IMR-90 (cell line): ENCODE measurements at regions not wholly inside any gene's neighbourhood (a gene's known extent, or its start where the extent isn't known, plus 50 kb on each side); places are given as distances from the start of the nearest gene placed in this dataset.

ENCODE experiments used
- ATAC-seq: fragments of 200-7000 bp; cut with Tn5 transposase; 2 replicates; pipeline ENCODE4 v1.9.1; 2020; ENCODE audit warnings: low read depth, mild to moderate bottlenecking, moderate library complexity
- BruUV-seq: library from RNA; stranded (reverse); fragments of 400-500 nt; replicated peaks from 2 replicates; lab custom pipeline; 2021; lab: Mats Ljungman, UMichigan
- CTCF ChIA-PET: fragments of 300-600 bp; formaldehyde crosslinking; extraction: SDS; loops from one replicate; lab custom pipeline; 2021; ENCODE audit warnings: antibody characterized with exemption; lab: Yijun Ruan, JAX
- POLR2A ChIA-PET: fragments of 300-600 bp; sonication (Branson Sonifier 250); formaldehyde crosslinking; loops from one replicate; lab custom pipeline; 2022; ENCODE audit warnings: antibody characterized with exemption; ENCODE audit not compliant: unreplicated experiment; lab: Charles Lee
- DNase-seq: peaks from one replicate; pipeline ENCODE4 v3.0.0; 2013
- H2AFZ ChIP-seq: replicated peaks from 2 replicates; pipeline ENCODE3; 2013; ENCODE audit warnings: low read length, mild to moderate bottlenecking; ENCODE audit not compliant: poor library complexity
- H2AK5ac ChIP-seq: 2 replicates; pipeline ENCODE4 v1.6.1; 2013; ENCODE audit warnings: low read depth, low read length, inconsistent platforms
- H2AK9ac ChIP-seq: replicated peaks from 2 replicates; pipeline ENCODE3; 2013; ENCODE audit warnings: mild to moderate bottlenecking, low read depth, low read length, moderate library complexity; ENCODE audit not compliant: poor library complexity
- H2BK120ac ChIP-seq: 2 replicates; pipeline ENCODE4 v1.6.1; 2013; ENCODE audit warnings: low read depth, low read length, inconsistent platforms
- H2BK15ac ChIP-seq: 3 replicates; pipeline ENCODE4 v1.6.1; 2013; ENCODE audit warnings: low read depth, low read length, inconsistent platforms
- H2BK20ac ChIP-seq: 2 replicates; pipeline ENCODE4 v1.6.1; 2013; ENCODE audit warnings: low read depth, mild to moderate bottlenecking, inconsistent platforms, low read length, moderate library complexity
- H2BK5ac ChIP-seq: 2 replicates; pipeline ENCODE4 v1.6.1; 2013; ENCODE audit warnings: mild to moderate bottlenecking, low read depth, low read length, inconsistent platforms; ENCODE audit not compliant: poor library complexity, severe bottlenecking
- H3K14ac ChIP-seq: replicated peaks from 2 replicates; pipeline ENCODE4 v1.6.1; 2013; ENCODE audit warnings: low read depth, low read length, inconsistent platforms
- H3K18ac ChIP-seq: 2 replicates; pipeline ENCODE4 v1.6.1; 2013; ENCODE audit warnings: low read depth, low read length, control low read depth
- H3K23ac ChIP-seq: 2 replicates; pipeline ENCODE4 v1.6.1; 2013; ENCODE audit warnings: low read depth, low read length, inconsistent platforms
- H3K27ac ChIP-seq: 2 replicates; pipeline ENCODE4 v1.5.1; 2013; ENCODE audit warnings: mild to moderate bottlenecking, control low read depth, low read length; ENCODE audit not compliant: insufficient read depth
- H3K27me3 ChIP-seq: 2 replicates; pipeline ENCODE4 v1.6.1; 2013; ENCODE audit warnings: low read length; ENCODE audit not compliant: control insufficient read depth, insufficient read depth
- H3K36me3 ChIP-seq: 2 replicates; pipeline ENCODE4 v1.6.1; 2013; ENCODE audit warnings: low read length, mixed read lengths; ENCODE audit not compliant: control insufficient read depth, insufficient read depth
- H3K4ac ChIP-seq: 2 replicates; pipeline ENCODE4 v1.6.1; 2013; ENCODE audit warnings: low read depth, low read length, inconsistent platforms
- H3K4me1 ChIP-seq: 2 replicates; pipeline ENCODE4 v1.6.1; 2013; ENCODE audit warnings: low read length, mixed read lengths; ENCODE audit not compliant: control insufficient read depth, insufficient read depth
- H3K4me2 ChIP-seq: 2 replicates; pipeline ENCODE4 v1.6.1; 2013; ENCODE audit warnings: low read depth, mild to moderate bottlenecking, control low read depth, low read length, moderate library complexity
- H3K4me3 ChIP-seq: 2 replicates; pipeline ENCODE4 v1.5.1; 2013; ENCODE audit warnings: low read depth, mild to moderate bottlenecking, control low read depth, low read length, moderate library complexity; ENCODE audit not compliant: insufficient read depth
- H3K56ac ChIP-seq: 2 replicates; pipeline ENCODE4 v1.6.1; 2013; ENCODE audit warnings: low read length, inconsistent platforms; ENCODE audit not compliant: insufficient read depth; ENCODE audit errors: extremely low read depth
- H3K79me1 ChIP-seq, 2 experiments: 2 replicates each; pipeline ENCODE4 v1.6.1; 2013; ENCODE audit warnings: low read length in 2 of 2, inconsistent platforms in 1 of 2, low read depth in 1 of 2
- H3K9ac ChIP-seq: 2 replicates; pipeline ENCODE4 v1.6.1; 2013; ENCODE audit warnings: low read depth, low read length, control low read depth
- H3K9me1 ChIP-seq: 2 replicates; pipeline ENCODE4 v1.6.1; 2013; ENCODE audit warnings: low read length, inconsistent platforms; ENCODE audit not compliant: insufficient read depth
- H3K9me3 ChIP-seq: 2 replicates; pipeline ENCODE4 v1.6.1; 2013; ENCODE audit warnings: low read length; ENCODE audit not compliant: control insufficient read depth, insufficient read depth
- H4K20me1 ChIP-seq: 2 replicates; pipeline ENCODE4 v1.6.1; 2013; ENCODE audit warnings: low read length, inconsistent platforms; ENCODE audit not compliant: insufficient read depth
- H4K5ac ChIP-seq: 2 replicates; pipeline ENCODE4 v1.6.1; 2013; ENCODE audit warnings: mild to moderate bottlenecking, low read depth, low read length, control low read depth
- H4K8ac ChIP-seq, 2 experiments: 2 replicates each; pipeline ENCODE4 v1.6.1; 2013; ENCODE audit warnings: low read depth in 2 of 2, low read length in 2 of 2, control low read depth in 1 of 2, inconsistent platforms in 1 of 2
- H4K91ac ChIP-seq: 2 replicates; pipeline ENCODE4 v1.6.1; 2013; ENCODE audit warnings: low read depth, low read length, inconsistent platforms; ENCODE audit not compliant: insufficient read depth
- BHLHE40 ChIP-seq: fragments of 150-350 bp; IDR thresholded peaks from 2 replicates; pipeline ENCODE4 v1.6.1; 2016; ENCODE audit warnings: mild to moderate bottlenecking, low read depth, low read length
- CTCF ChIP-seq: conservative IDR thresholded peaks from 2 replicates; pipeline ENCODE4 v1.5.1; 2012; ENCODE audit warnings: mild to moderate bottlenecking, low read depth, low read length, improper control_type of control experiment
- FOS ChIP-seq: fragments of 150-350 bp; IDR thresholded peaks from 2 replicates; pipeline ENCODE4 v1.6.1; 2016; ENCODE audit warnings: low read depth, low read length
- MAZ ChIP-seq: IDR thresholded peaks from 2 replicates; pipeline ENCODE4 v1.6.1; 2012; ENCODE audit warnings: low read depth, mild to moderate bottlenecking, low read length, improper control_type of control experiment, moderate library complexity, borderline replicate concordance
- RCOR1 ChIP-seq: IDR thresholded peaks from 2 replicates; pipeline ENCODE4 v1.6.1; 2012; ENCODE audit warnings: mild to moderate bottlenecking, low read length, improper control_type of control experiment; ENCODE audit not compliant: insufficient replicate concordance
- RFX5 ChIP-seq: IDR thresholded peaks from 2 replicates; pipeline ENCODE4 v1.8.0; 2012; ENCODE audit warnings: low read depth, mild to moderate bottlenecking, low read length, moderate library complexity
- dilution Hi-C: fragments of 300-500 bp; cut with HindIII; formaldehyde crosslinking; loops from one replicate; pipeline ENCODE4 v1.14.3; 2018; ENCODE audit warnings: low sequenced_read_pairs; ENCODE audit not compliant: unreplicated experiment
- in situ Hi-C: fragments of 300-500 bp; cut with MboI; formaldehyde crosslinking; loops from 3 replicates; pipeline ENCODE4 v1.14.3; 2019; ENCODE audit warnings: low sequenced_read_pairs, inconsistent platforms, mixed read lengths
- intact Hi-C: fragments of 100-400 bp; cut with micrococcal nuclease; formaldehyde crosslinking; loops from 2 replicates; pipeline ENCODE4 v1.10.0; 2022

GRCh38 chr1:29651246-29651645, 414.9 kb downstream of the PTPRU start:
- Histone ChIP-seq H4K20me1 (no peaks in the 10 kb centered on the region), H3K36me3 (no peaks in the 10 kb centered on the region), H2AK5ac (no peak overlapping the region), H2BK5ac (no peak overlapping the region), H2AK9ac (no peak overlapping the region), H4K5ac (no peak overlapping the region), H3K4ac (no peak overlapping the region), H3K9me3 (no peaks in the 10 kb centered on the region), H4K8ac (no peak overlapping the region), H2BK20ac (no peak overlapping the region), H3K4me2 (no peak overlapping the region), H2BK120ac (no peak overlapping the region), H2AFZ (no peak overlapping the region), H3K79me1 (no peaks in the 10 kb centered on the region), H3K27me3 (peaks cover 6% of the 10 kb centered on the region), H2BK15ac (no peak overlapping the region), H3K4me3 (no peak overlapping the region), H3K56ac (no peak overlapping the region), H3K9ac (no peak overlapping the region), H3K18ac (no peak overlapping the region), H3K9me1 (no peaks in the 10 kb centered on the region), H3K14ac (no peak overlapping the region), H4K91ac (no peak overlapping the region), H3K27ac (no peak overlapping the region), H3K4me1 (no peaks in the 10 kb centered on the region), H3K23ac (no peak overlapping the region)
- dilution Hi-C loops (no loop called here), intact Hi-C loops (no loop called here), in situ Hi-C loops (no loop called here)
- POLR2A ChIA-PET: no interaction called here
- BruUV-seq: no TSS peak
- TF ChIP-seq RFX5 (no peak), BHLHE40 (no peak), CTCF (no peak), MAZ (no peak), FOS (no peak), RCOR1 (no peak)
- ATAC-seq (no peak), DNase-seq (no peak)
- CTCF ChIA-PET: no interaction called here
